IMR-90 (cell line): ENCODE measurements at regions not wholly inside any gene's neighbourhood (a gene's known extent, or its start where the extent isn't known, plus 50 kb on each side); places are given as distances from the start of the nearest gene placed in this dataset.

Source experiments
- ATAC-seq: fragments of 200-7000 bp; cut with Tn5 transposase; 2 replicates; pipeline ENCODE4 v1.9.1; 2020; ENCODE audit warnings: low read depth, mild to moderate bottlenecking, moderate library complexity
- BruUV-seq: library from RNA; stranded (reverse); fragments of 400-500 nt; replicated peaks from 2 replicates; lab custom pipeline; 2021; lab: Mats Ljungman, UMichigan
- CTCF ChIA-PET: fragments of 300-600 bp; formaldehyde crosslinking; extraction: SDS; loops from one replicate; lab custom pipeline; 2021; ENCODE audit warnings: antibody characterized with exemption; lab: Yijun Ruan, JAX
- POLR2A ChIA-PET: fragments of 300-600 bp; sonication (Branson Sonifier 250); formaldehyde crosslinking; loops from one replicate; lab custom pipeline; 2022; ENCODE audit warnings: antibody characterized with exemption; ENCODE audit not compliant: unreplicated experiment; lab: Charles Lee
- DNase-seq: peaks from one replicate; pipeline ENCODE4 v3.0.0; 2013
- H2AFZ ChIP-seq: replicated peaks from 2 replicates; pipeline ENCODE3; 2013; ENCODE audit warnings: low read length, mild to moderate bottlenecking; ENCODE audit not compliant: poor library complexity
- H2AK5ac ChIP-seq: 2 replicates; pipeline ENCODE4 v1.6.1; 2013; ENCODE audit warnings: low read depth, low read length, inconsistent platforms
- H2AK9ac ChIP-seq: replicated peaks from 2 replicates; pipeline ENCODE3; 2013; ENCODE audit warnings: mild to moderate bottlenecking, low read depth, low read length, moderate library complexity; ENCODE audit not compliant: poor library complexity
- H2BK120ac ChIP-seq: 2 replicates; pipeline ENCODE4 v1.6.1; 2013; ENCODE audit warnings: low read depth, low read length, inconsistent platforms
- H2BK15ac ChIP-seq: 3 replicates; pipeline ENCODE4 v1.6.1; 2013; ENCODE audit warnings: low read depth, low read length, inconsistent platforms
- H2BK20ac ChIP-seq: 2 replicates; pipeline ENCODE4 v1.6.1; 2013; ENCODE audit warnings: low read depth, mild to moderate bottlenecking, inconsistent platforms, low read length, moderate library complexity
- H2BK5ac ChIP-seq: 2 replicates; pipeline ENCODE4 v1.6.1; 2013; ENCODE audit warnings: mild to moderate bottlenecking, low read depth, low read length, inconsistent platforms; ENCODE audit not compliant: poor library complexity, severe bottlenecking
- H3K14ac ChIP-seq: replicated peaks from 2 replicates; pipeline ENCODE4 v1.6.1; 2013; ENCODE audit warnings: low read depth, low read length, inconsistent platforms
- H3K18ac ChIP-seq: 2 replicates; pipeline ENCODE4 v1.6.1; 2013; ENCODE audit warnings: low read depth, low read length, control low read depth
- H3K23ac ChIP-seq: 2 replicates; pipeline ENCODE4 v1.6.1; 2013; ENCODE audit warnings: low read depth, low read length, inconsistent platforms
- H3K27ac ChIP-seq: 2 replicates; pipeline ENCODE4 v1.5.1; 2013; ENCODE audit warnings: mild to moderate bottlenecking, control low read depth, low read length; ENCODE audit not compliant: insufficient read depth
- H3K27me3 ChIP-seq: 2 replicates; pipeline ENCODE4 v1.6.1; 2013; ENCODE audit warnings: low read length; ENCODE audit not compliant: control insufficient read depth, insufficient read depth
- H3K36me3 ChIP-seq: 2 replicates; pipeline ENCODE4 v1.6.1; 2013; ENCODE audit warnings: low read length, mixed read lengths; ENCODE audit not compliant: control insufficient read depth, insufficient read depth
- H3K4ac ChIP-seq: 2 replicates; pipeline ENCODE4 v1.6.1; 2013; ENCODE audit warnings: low read depth, low read length, inconsistent platforms
- H3K4me1 ChIP-seq: 2 replicates; pipeline ENCODE4 v1.6.1; 2013; ENCODE audit warnings: low read length, mixed read lengths; ENCODE audit not compliant: control insufficient read depth, insufficient read depth
- H3K4me2 ChIP-seq: 2 replicates; pipeline ENCODE4 v1.6.1; 2013; ENCODE audit warnings: low read depth, mild to moderate bottlenecking, control low read depth, low read length, moderate library complexity
- H3K4me3 ChIP-seq: 2 replicates; pipeline ENCODE4 v1.5.1; 2013; ENCODE audit warnings: low read depth, mild to moderate bottlenecking, control low read depth, low read length, moderate library complexity; ENCODE audit not compliant: insufficient read depth
- H3K56ac ChIP-seq: 2 replicates; pipeline ENCODE4 v1.6.1; 2013; ENCODE audit warnings: low read length, inconsistent platforms; ENCODE audit not compliant: insufficient read depth; ENCODE audit errors: extremely low read depth
- H3K79me1 ChIP-seq, 2 experiments: 2 replicates each; pipeline ENCODE4 v1.6.1; 2013; ENCODE audit warnings: low read length in 2 of 2, inconsistent platforms in 1 of 2, low read depth in 1 of 2
- H3K9ac ChIP-seq: 2 replicates; pipeline ENCODE4 v1.6.1; 2013; ENCODE audit warnings: low read depth, low read length, control low read depth
- H3K9me1 ChIP-seq: 2 replicates; pipeline ENCODE4 v1.6.1; 2013; ENCODE audit warnings: low read length, inconsistent platforms; ENCODE audit not compliant: insufficient read depth
- H3K9me3 ChIP-seq: 2 replicates; pipeline ENCODE4 v1.6.1; 2013; ENCODE audit warnings: low read length; ENCODE audit not compliant: control insufficient read depth, insufficient read depth
- H4K20me1 ChIP-seq: 2 replicates; pipeline ENCODE4 v1.6.1; 2013; ENCODE audit warnings: low read length, inconsistent platforms; ENCODE audit not compliant: insufficient read depth
- H4K5ac ChIP-seq: 2 replicates; pipeline ENCODE4 v1.6.1; 2013; ENCODE audit warnings: mild to moderate bottlenecking, low read depth, low read length, control low read depth
- H4K8ac ChIP-seq, 2 experiments: 2 replicates each; pipeline ENCODE4 v1.6.1; 2013; ENCODE audit warnings: low read depth in 2 of 2, low read length in 2 of 2, control low read depth in 1 of 2, inconsistent platforms in 1 of 2
- H4K91ac ChIP-seq: 2 replicates; pipeline ENCODE4 v1.6.1; 2013; ENCODE audit warnings: low read depth, low read length, inconsistent platforms; ENCODE audit not compliant: insufficient read depth
- BHLHE40 ChIP-seq: fragments of 150-350 bp; IDR thresholded peaks from 2 replicates; pipeline ENCODE4 v1.6.1; 2016; ENCODE audit warnings: mild to moderate bottlenecking, low read depth, low read length
- CEBPB ChIP-seq: IDR thresholded peaks from 2 replicates; pipeline ENCODE4 v1.6.1; 2012; ENCODE audit warnings: low read depth, low read length, improper control_type of control experiment
- CHD1 ChIP-seq: IDR thresholded peaks from 2 replicates; pipeline ENCODE4 v1.6.1; 2012; ENCODE audit warnings: low read depth, low read length, improper control_type of control experiment
- FOS ChIP-seq: fragments of 150-350 bp; IDR thresholded peaks from 2 replicates; pipeline ENCODE4 v1.6.1; 2016; ENCODE audit warnings: low read depth, low read length
- MAFK ChIP-seq: IDR thresholded peaks from 2 replicates; pipeline ENCODE4 v1.6.1; 2012; ENCODE audit warnings: low read depth, low read length, improper control_type of control experiment
- MAZ ChIP-seq: IDR thresholded peaks from 2 replicates; pipeline ENCODE4 v1.6.1; 2012; ENCODE audit warnings: low read depth, mild to moderate bottlenecking, low read length, improper control_type of control experiment, moderate library complexity, borderline replicate concordance
- MXI1 ChIP-seq: IDR thresholded peaks from 2 replicates; pipeline ENCODE4 v1.6.1; 2012; ENCODE audit warnings: low read depth, mild to moderate bottlenecking, low read length, moderate library complexity, borderline replicate concordance
- NFE2L2 ChIP-seq: fragments of 150-350 bp; IDR thresholded peaks from 2 replicates; pipeline ENCODE4 v1.6.1; 2016; ENCODE audit warnings: low read depth, mild to moderate bottlenecking, low read length
- POLR2A ChIP-seq: IDR thresholded peaks from 2 replicates; pipeline ENCODE4 v1.6.1; 2012; ENCODE audit warnings: mild to moderate bottlenecking, low read depth, low read length
- RAD21 ChIP-seq: IDR thresholded peaks from 2 replicates; pipeline ENCODE4 v1.6.1; 2012; ENCODE audit warnings: low read length, improper control_type of control experiment
- RCOR1 ChIP-seq: IDR thresholded peaks from 2 replicates; pipeline ENCODE4 v1.6.1; 2012; ENCODE audit warnings: mild to moderate bottlenecking, low read length, improper control_type of control experiment; ENCODE audit not compliant: insufficient replicate concordance
- RFX5 ChIP-seq: IDR thresholded peaks from 2 replicates; pipeline ENCODE4 v1.8.0; 2012; ENCODE audit warnings: low read depth, mild to moderate bottlenecking, low read length, moderate library complexity
- SMC3 ChIP-seq: fragments of 150-350 bp; IDR thresholded peaks from 2 replicates; pipeline ENCODE4 v1.6.1; 2016; ENCODE audit warnings: low read depth, mild to moderate bottlenecking, antibody characterized with exemption, low read length, moderate library complexity
- WGBS, 2 experiments: methylation state at CpG; one replicate each; pipeline versions ENCODE4 v1.1.5 to v1.1.7; 2013; ENCODE audit warnings: missing lambda C conversion rate in 2 of 2; ENCODE audit not compliant: insufficient read length in 1 of 2; ENCODE audit errors: extremely low coverage in 2 of 2; 5-methylcytosine and 5-hydroxymethylcytosine counted together
- dilution Hi-C: fragments of 300-500 bp; cut with HindIII; formaldehyde crosslinking; loops from one replicate; pipeline ENCODE4 v1.14.3; 2018; ENCODE audit warnings: low sequenced_read_pairs; ENCODE audit not compliant: unreplicated experiment
- in situ Hi-C: fragments of 300-500 bp; cut with MboI; formaldehyde crosslinking; loops from 3 replicates; pipeline ENCODE4 v1.14.3; 2019; ENCODE audit warnings: low sequenced_read_pairs, inconsistent platforms, mixed read lengths
- intact Hi-C: fragments of 100-400 bp; cut with micrococcal nuclease; formaldehyde crosslinking; loops from 2 replicates; pipeline ENCODE4 v1.10.0; 2022
- TF ChIP-seq, protein P1 (sequence below): fragments of 150-350 bp; IDR thresholded peaks from 2 replicates; pipeline ENCODE4 v1.6.1; 2016; ENCODE audit warnings: low read depth, mild to moderate bottlenecking, low read length, moderate library complexity, borderline replicate concordance
- TF ChIP-seq, protein P2 (sequence below): fragments of 150-350 bp; IDR thresholded peaks from 2 replicates; pipeline ENCODE4 v1.6.1; 2017; ENCODE audit warnings: mild to moderate bottlenecking, antibody characterized with exemption, low read length, low read depth
- TF ChIP-seq, protein P3 (sequence below): conservative IDR thresholded peaks from 2 replicates; pipeline ENCODE4 v1.5.1; 2012; ENCODE audit warnings: mild to moderate bottlenecking, low read depth, low read length, improper control_type of control experiment

DNA sequence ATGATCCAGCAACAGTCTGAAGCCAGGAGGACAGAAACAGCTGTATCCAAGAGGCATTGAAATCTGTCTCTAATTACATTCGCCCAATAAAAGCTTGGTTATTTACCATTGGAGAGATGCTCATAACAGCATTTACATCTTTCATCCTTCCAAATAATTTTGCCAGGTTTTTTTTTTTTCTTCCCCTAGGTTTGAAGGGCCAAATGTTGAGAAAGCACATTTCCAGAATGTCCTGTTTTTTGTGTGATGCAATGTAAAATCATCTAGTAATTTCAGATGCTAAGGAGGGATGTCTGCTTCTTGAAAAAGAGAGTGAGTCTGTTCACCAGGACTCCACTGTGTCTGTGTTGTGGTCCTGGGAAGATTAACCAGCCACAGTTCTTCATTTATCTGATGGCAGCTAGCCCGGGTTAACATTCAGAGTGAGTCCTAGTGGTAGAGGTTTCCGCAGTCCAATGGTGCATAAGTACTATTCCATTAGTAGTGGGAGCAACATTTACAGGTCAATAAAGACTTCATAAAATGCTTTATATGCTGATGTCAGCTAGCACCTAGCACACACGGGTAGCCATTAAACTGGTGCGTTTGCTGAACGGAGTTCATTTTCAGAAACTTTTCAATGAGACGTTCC is 406.8 kb downstream of the STIM2 start:
- CTCF ChIA-PET: no interaction called here
- in situ Hi-C loops: no loop called here

More for the DNA sequence above, 406.8 kb downstream of the STIM2 start:
- no peak overlapping the region for H2AK9ac ChIP-seq
- no peak overlapping the region for H2BK15ac ChIP-seq
- no peak overlapping the region for H4K5ac ChIP-seq
- no peak overlapping the region for H2BK5ac ChIP-seq
- no peaks in the 10 kb centered on the region for H3K36me3 ChIP-seq
- no peaks in the 10 kb centered on the region; the same call in 1 of the 2 replicates for H3K9me3 ChIP-seq
- no peak overlapping the region for H4K91ac ChIP-seq
- POLR2A ChIA-PET: no interaction called here
- H4K20me1 ChIP-seq: no peaks in the 10 kb centered on the region
- H3K4me3 ChIP-seq: no peak overlapping the region
- no peak overlapping the region for H2AK5ac ChIP-seq
- H3K27ac ChIP-seq: no peak overlapping the region
- BruUV-seq: no TSS peak
- ATAC-seq (no peak), DNase-seq (no peak)
- H3K4me1 ChIP-seq: no peaks in the 10 kb centered on the region
- no peak overlapping the region for H2BK120ac ChIP-seq
- H3K4me2 ChIP-seq: no peak overlapping the region
- intact Hi-C loops (no loop called here), dilution Hi-C loops (no loop called here)
- no peaks in the 10 kb centered on the region for H3K79me1 ChIP-seq
- H2BK20ac ChIP-seq: no peak overlapping the region
- no peaks in the 10 kb centered on the region for H3K27me3 ChIP-seq
- no peak overlapping the region for H3K23ac ChIP-seq
- H3K56ac ChIP-seq: no peak overlapping the region
- no peak overlapping the region for H3K14ac ChIP-seq
- TF ChIP-seq FOS (no peak), NFE2L2 (no peak), RFX5 (no peak), POLR2A (no peak), BHLHE40 (no peak), MAZ (no peak), MXI1 (no peak), SMC3 (no peak), RCOR1 (no peak), CHD1 (no peak), RAD21 (no peak), CEBPB (no peak), MAFK (no peak)
- TF ChIP-seq, protein P1, sequence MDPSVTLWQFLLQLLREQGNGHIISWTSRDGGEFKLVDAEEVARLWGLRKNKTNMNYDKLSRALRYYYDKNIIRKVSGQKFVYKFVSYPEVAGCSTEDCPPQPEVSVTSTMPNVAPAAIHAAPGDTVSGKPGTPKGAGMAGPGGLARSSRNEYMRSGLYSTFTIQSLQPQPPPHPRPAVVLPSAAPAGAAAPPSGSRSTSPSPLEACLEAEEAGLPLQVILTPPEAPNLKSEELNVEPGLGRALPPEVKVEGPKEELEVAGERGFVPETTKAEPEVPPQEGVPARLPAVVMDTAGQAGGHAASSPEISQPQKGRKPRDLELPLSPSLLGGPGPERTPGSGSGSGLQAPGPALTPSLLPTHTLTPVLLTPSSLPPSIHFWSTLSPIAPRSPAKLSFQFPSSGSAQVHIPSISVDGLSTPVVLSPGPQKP: no peak
- TF ChIP-seq, protein P2, sequence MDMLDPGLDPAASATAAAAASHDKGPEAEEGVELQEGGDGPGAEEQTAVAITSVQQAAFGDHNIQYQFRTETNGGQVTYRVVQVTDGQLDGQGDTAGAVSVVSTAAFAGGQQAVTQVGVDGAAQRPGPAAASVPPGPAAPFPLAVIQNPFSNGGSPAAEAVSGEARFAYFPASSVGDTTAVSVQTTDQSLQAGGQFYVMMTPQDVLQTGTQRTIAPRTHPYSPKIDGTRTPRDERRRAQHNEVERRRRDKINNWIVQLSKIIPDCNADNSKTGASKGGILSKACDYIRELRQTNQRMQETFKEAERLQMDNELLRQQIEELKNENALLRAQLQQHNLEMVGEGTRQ: no peak
- TF ChIP-seq, protein P3, sequence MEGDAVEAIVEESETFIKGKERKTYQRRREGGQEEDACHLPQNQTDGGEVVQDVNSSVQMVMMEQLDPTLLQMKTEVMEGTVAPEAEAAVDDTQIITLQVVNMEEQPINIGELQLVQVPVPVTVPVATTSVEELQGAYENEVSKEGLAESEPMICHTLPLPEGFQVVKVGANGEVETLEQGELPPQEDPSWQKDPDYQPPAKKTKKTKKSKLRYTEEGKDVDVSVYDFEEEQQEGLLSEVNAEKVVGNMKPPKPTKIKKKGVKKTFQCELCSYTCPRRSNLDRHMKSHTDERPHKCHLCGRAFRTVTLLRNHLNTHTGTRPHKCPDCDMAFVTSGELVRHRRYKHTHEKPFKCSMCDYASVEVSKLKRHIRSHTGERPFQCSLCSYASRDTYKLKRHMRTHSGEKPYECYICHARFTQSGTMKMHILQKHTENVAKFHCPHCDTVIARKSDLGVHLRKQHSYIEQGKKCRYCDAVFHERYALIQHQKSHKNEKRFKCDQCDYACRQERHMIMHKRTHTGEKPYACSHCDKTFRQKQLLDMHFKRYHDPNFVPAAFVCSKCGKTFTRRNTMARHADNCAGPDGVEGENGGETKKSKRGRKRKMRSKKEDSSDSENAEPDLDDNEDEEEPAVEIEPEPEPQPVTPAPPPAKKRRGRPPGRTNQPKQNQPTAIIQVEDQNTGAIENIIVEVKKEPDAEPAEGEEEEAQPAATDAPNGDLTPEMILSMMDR: no peak
- no peak overlapping the region for H3K9ac ChIP-seq
- H3K18ac ChIP-seq: no peak overlapping the region
- no peak overlapping the region for H2AFZ ChIP-seq
- WGBS, 2 experiments: no CpG with 5 or more reads among the region's 7 CpGs
- no peaks in the 10 kb centered on the region for H3K9me1 ChIP-seq
- no peak overlapping the region for H4K8ac ChIP-seq
- no peak overlapping the region for H3K4ac ChIP-seq
